ENCODE measurements at regions not wholly inside any gene's neighbourhood (a gene's known extent, or its start where the extent isn't known, plus 50 kb on each side); places are given as distances from the start of the nearest gene placed in this dataset.
A peak's percentile ranks its signal among the peaks of the same experiment; 100 is the strongest.

- no peak for DNase-seq (ENCODE audit: extremely low spot score, unreplicated experiment)
- Mint-ChIP-seq H3K27ac (no peak overlapping the region), H3K27me3 (peaks cover 30% of the 10 kb centered on the region), H3K4me1 (ENCODE audit: unreplicated experiment) (peaks cover 4% of the 10 kb centered on the region), H3K4me3 (no peak overlapping the region), H3K9me3 (no peaks in the 10 kb centered on the region), H3K36me3 (no peaks in the 10 kb centered on the region)
- TF ChIP-seq, protein P1, sequence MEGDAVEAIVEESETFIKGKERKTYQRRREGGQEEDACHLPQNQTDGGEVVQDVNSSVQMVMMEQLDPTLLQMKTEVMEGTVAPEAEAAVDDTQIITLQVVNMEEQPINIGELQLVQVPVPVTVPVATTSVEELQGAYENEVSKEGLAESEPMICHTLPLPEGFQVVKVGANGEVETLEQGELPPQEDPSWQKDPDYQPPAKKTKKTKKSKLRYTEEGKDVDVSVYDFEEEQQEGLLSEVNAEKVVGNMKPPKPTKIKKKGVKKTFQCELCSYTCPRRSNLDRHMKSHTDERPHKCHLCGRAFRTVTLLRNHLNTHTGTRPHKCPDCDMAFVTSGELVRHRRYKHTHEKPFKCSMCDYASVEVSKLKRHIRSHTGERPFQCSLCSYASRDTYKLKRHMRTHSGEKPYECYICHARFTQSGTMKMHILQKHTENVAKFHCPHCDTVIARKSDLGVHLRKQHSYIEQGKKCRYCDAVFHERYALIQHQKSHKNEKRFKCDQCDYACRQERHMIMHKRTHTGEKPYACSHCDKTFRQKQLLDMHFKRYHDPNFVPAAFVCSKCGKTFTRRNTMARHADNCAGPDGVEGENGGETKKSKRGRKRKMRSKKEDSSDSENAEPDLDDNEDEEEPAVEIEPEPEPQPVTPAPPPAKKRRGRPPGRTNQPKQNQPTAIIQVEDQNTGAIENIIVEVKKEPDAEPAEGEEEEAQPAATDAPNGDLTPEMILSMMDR (conservative IDR thresholded peaks at IDR 0.05), result no peak
These were observed 112.3 kb upstream of the SHOX start for GRCh38 chrX:518319-518718.

- H3K9me3 Mint-ChIP-seq, result no peaks in the 10 kb centered on the region
- peaks cover 30% of the 10 kb centered on the region for H3K27me3 Mint-ChIP-seq
- H3K36me3 Mint-ChIP-seq, result no peaks in the 10 kb centered on the region
- TF ChIP-seq, protein P1 (conservative IDR thresholded peaks at IDR 0.05), result no peak
- no peak overlapping the region for H3K27ac Mint-ChIP-seq
- peaks cover 4% of the 10 kb centered on the region for H3K4me1 Mint-ChIP-seq (ENCODE audit: unreplicated experiment)
- no peak for DNase-seq (ENCODE audit: extremely low spot score, unreplicated experiment)
- H3K4me3 Mint-ChIP-seq, result no peak overlapping the region
These were observed 110.8 kb upstream of the SHOX start for GRCh38 chrX:519741-520140.

DNA sequence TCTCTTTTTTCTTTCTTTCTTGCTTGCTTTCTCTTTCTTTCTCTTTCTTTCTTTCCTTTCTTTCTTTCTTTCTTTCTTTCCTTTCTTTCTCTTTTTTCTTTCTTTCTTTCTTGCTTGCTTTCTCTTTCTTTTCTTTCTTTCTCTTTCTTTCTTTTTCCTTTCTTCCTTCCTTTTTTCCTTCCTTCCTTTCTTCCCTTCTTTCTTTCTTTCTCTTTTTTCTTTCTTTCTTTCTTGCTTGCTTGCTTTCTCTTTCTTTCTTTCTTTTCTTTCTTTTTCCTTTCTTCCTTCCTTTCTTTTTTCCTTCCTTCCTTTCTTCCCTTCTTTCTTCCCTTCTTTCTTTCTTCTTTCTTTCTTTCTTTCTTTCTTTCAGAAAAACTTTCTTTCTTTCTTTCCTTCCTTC is 108.1 kb upstream of the SHOX start:
- no peaks in the 10 kb centered on the region for H3K9me3 Mint-ChIP-seq

GRCh38 chrX:525134-525533 is 105.5 kb upstream of the SHOX start:
- TF ChIP-seq, protein P1 (conservative IDR thresholded peaks at IDR 0.05), result no peak
- peaks cover 17% of the 10 kb centered on the region for H3K27me3 Mint-ChIP-seq
- no peaks in the 10 kb centered on the region for H3K36me3 Mint-ChIP-seq
- no peak for DNase-seq (ENCODE audit: extremely low spot score, unreplicated experiment)
- no peak overlapping the region for H3K4me3 Mint-ChIP-seq
- H3K27ac Mint-ChIP-seq, result no peak overlapping the region
- no peaks in the 10 kb centered on the region for H3K4me1 Mint-ChIP-seq (ENCODE audit: unreplicated experiment)
- H3K9me3 Mint-ChIP-seq, result no peaks in the 10 kb centered on the region

More for the DNA sequence above, 108.1 kb upstream of the SHOX start:
- H3K4me3 Mint-ChIP-seq, result no peak overlapping the region
- no peak overlapping the region for H3K27ac Mint-ChIP-seq
- H3K36me3 Mint-ChIP-seq, result no peaks in the 10 kb centered on the region
- H3K4me1 Mint-ChIP-seq (ENCODE audit: unreplicated experiment), result peaks cover 4% of the 10 kb centered on the region
- TF ChIP-seq, protein P1 (conservative IDR thresholded peaks at IDR 0.05), result no peak
- H3K27me3 Mint-ChIP-seq, result peaks cover 31% of the 10 kb centered on the region
- no peak for DNase-seq (ENCODE audit: extremely low spot score, unreplicated experiment)

GRCh38 chrX:526295-527224 is 104.0 kb upstream of the SHOX start:
- H3K36me3 Mint-ChIP-seq, result no peaks in the 10 kb centered on the region
- DNase-seq (ENCODE audit: extremely low spot score, unreplicated experiment), result no peak

More at GRCh38 chrX:526295-527224, 104.0 kb upstream of the SHOX start:
- Mint-ChIP-seq H3K4me3 (no peak overlapping the region), H3K27ac (peak overlapping the region; percentile 36), H3K9me3 (no peaks in the 10 kb centered on the region), H3K4me1 (ENCODE audit: unreplicated experiment) (no peaks in the 10 kb centered on the region), H3K27me3 (peaks cover 22% of the 10 kb centered on the region)
- TF ChIP-seq, protein P1 (conservative IDR thresholded peaks at IDR 0.05), result no peak

Measured in type B pancreatic cell (in vitro differentiated cells).